GM23338 (cell line): ENCODE measurements at regions not wholly inside any gene's neighbourhood (a gene's known extent, or its start where the extent isn't known, plus 50 kb on each side); places are given as distances from the start of the nearest gene placed in this dataset.

ENCODE experiments used
- ATAC-seq: fragments of 200-7000 bp; cut with Tn5 transposase; 3 replicates; pipeline ENCODE4 v1.9.1; 2020
- DNase-seq: peaks from one replicate; pipeline ENCODE4 v3.0.0-alpha.2; 2015; ENCODE audit warnings: low spot score
- H2AFZ ChIP-seq: fragments of 200-600 bp; sonication (generic); 2 replicates; pipeline ENCODE4 v1.8.0; 2016; ENCODE audit warnings: antibody characterized with exemption, mild to moderate bottlenecking, moderate library complexity
- H3F3A ChIP-seq: fragments of 200-600 bp; sonication (generic); replicated peaks from 2 replicates; pipeline ENCODE4 v1.8.0; 2017; ENCODE audit warnings: antibody characterized with exemption, mixed run types, low read depth
- H3K27ac ChIP-seq: fragments of 200-600 bp; sonication (generic); 2 replicates; pipeline ENCODE4 v1.6.1; 2016; ENCODE audit warnings: low read depth
- H3K27me3 ChIP-seq: fragments of 200-600 bp; sonication (generic); 2 replicates; pipeline ENCODE4 v1.8.0; 2016; ENCODE audit warnings: mild to moderate bottlenecking, mixed run types, moderate library complexity; ENCODE audit not compliant: insufficient read depth
- H3K36me3 ChIP-seq: fragments of 200-600 bp; sonication (generic); 2 replicates; pipeline ENCODE4 v1.8.0; 2016; ENCODE audit warnings: mild to moderate bottlenecking; ENCODE audit not compliant: insufficient read depth
- H3K4me1 ChIP-seq: fragments of 200-600 bp; sonication (generic); 2 replicates; pipeline ENCODE4 v1.8.0; 2016; ENCODE audit warnings: mild to moderate bottlenecking, moderate library complexity; ENCODE audit not compliant: insufficient read depth
- H3K4me2 ChIP-seq: fragments of 200-600 bp; sonication (generic); 2 replicates; pipeline ENCODE4 v1.7.1; 2017; ENCODE audit warnings: mixed run types
- H3K4me3 ChIP-seq: fragments of 200-600 bp; sonication (generic); 2 replicates; pipeline ENCODE4 v1.6.1; 2016; ENCODE audit warnings: mixed run types
- H3K79me2 ChIP-seq: fragments of 200-600 bp; sonication (generic); replicated peaks from 2 replicates; pipeline ENCODE4 v1.8.0; 2017; ENCODE audit warnings: mild to moderate bottlenecking; ENCODE audit not compliant: insufficient read depth
- H3K9me2 ChIP-seq: fragments of 200-600 bp; sonication (generic); 2 replicates; pipeline ENCODE4 v1.8.0; 2017; ENCODE audit not compliant: insufficient read depth
- H4K20me1 ChIP-seq: fragments of 200-600 bp; sonication (generic); replicated peaks from 2 replicates; pipeline ENCODE4 v1.8.0; 2017; ENCODE audit warnings: mild to moderate bottlenecking; ENCODE audit not compliant: insufficient read depth
- H3K27ac Mint-ChIP-seq: 2 replicates; pipeline ENCODE4 v1.8.0; 2020; ENCODE audit warnings: inconsistent platforms, mild to moderate bottlenecking, moderate library complexity, mixed read lengths
- H3K27me3 Mint-ChIP-seq: 3 replicates; pipeline ENCODE4 v1.8.0; 2022; ENCODE audit warnings: low read depth, mild to moderate bottlenecking, moderate library complexity, mixed read lengths, inconsistent platforms; ENCODE audit not compliant: insufficient read depth, poor library complexity
- H3K36me3 Mint-ChIP-seq: 3 replicates; pipeline ENCODE4 v1.8.0; 2021; ENCODE audit warnings: low read depth, mild to moderate bottlenecking, inconsistent platforms, moderate library complexity, mixed read lengths
- H3K4me1 Mint-ChIP-seq: 3 replicates; pipeline ENCODE4 v1.8.0; 2020; ENCODE audit warnings: mild to moderate bottlenecking, inconsistent platforms, mixed read lengths
- H3K4me3 Mint-ChIP-seq: 3 replicates; pipeline ENCODE4 v1.8.0; 2021; ENCODE audit warnings: moderate library complexity, mild to moderate bottlenecking, inconsistent platforms, mixed read lengths
- H3K9me3 Mint-ChIP-seq: 3 replicates; pipeline ENCODE4 v1.8.0; 2020; ENCODE audit warnings: moderate library complexity, mild to moderate bottlenecking, inconsistent platforms, mixed read lengths
- CREB1 ChIP-seq: fragments of 250-450 bp; sonication (Bioruptor Pico); IDR thresholded peaks from 2 replicates; pipeline ENCODE4 v1.5.0; 2020; ENCODE audit warnings: low read depth, mild to moderate bottlenecking, moderate library complexity
- CTCF ChIP-seq, 2 experiments: fragments of 200-600 bp in 1 of 2; sonication (generic) in 1 of 2; conservative IDR thresholded peaks; 2 replicates each; pipeline versions ENCODE4 v1.5.1 to v1.6.1; 2016 to 2017; ENCODE audit warnings: antibody characterized with exemption in 2 of 2, low read depth in 2 of 2, mild to moderate bottlenecking in 2 of 2, moderate library complexity in 1 of 2
- ETS1 ChIP-seq: IDR thresholded peaks from 2 replicates; pipeline ENCODE4 v1.6.1; 2016; ENCODE audit warnings: antibody characterized with exemption
- EZH2 ChIP-seq: fragments of 200-600 bp; sonication (generic); IDR thresholded peaks from one replicate; pipeline ENCODE4 v1.8.0; 2017; ENCODE audit warnings: antibody characterized with exemption, mild to moderate bottlenecking, low read depth; ENCODE audit not compliant: unreplicated experiment
- EZH2phosphoT487 ChIP-seq: fragments of 200-600 bp; sonication (generic); IDR thresholded peaks from one replicate; pipeline ENCODE4 v1.8.1; 2018; ENCODE audit warnings: antibody characterized with exemption; ENCODE audit not compliant: unreplicated experiment
- JUNB ChIP-seq: IDR thresholded peaks from one replicate; pipeline ENCODE4 v1.6.1; 2016; ENCODE audit warnings: antibody characterized with exemption; ENCODE audit not compliant: unreplicated experiment
- NANOG ChIP-seq: IDR thresholded peaks from 2 replicates; pipeline ENCODE4 v1.6.1; 2016; ENCODE audit warnings: antibody characterized with exemption, borderline replicate concordance
- POLR2AphosphoS5 ChIP-seq: IDR thresholded peaks from 2 replicates; pipeline ENCODE4 v1.6.1; 2016; ENCODE audit warnings: antibody characterized with exemption, low read depth
- REST ChIP-seq: IDR thresholded peaks from one replicate; pipeline ENCODE4 v1.6.1; 2018; ENCODE audit warnings: antibody characterized with exemption; ENCODE audit not compliant: unreplicated experiment
- STAT1 ChIP-seq: IDR thresholded peaks from one replicate; pipeline ENCODE4 v1.6.1; 2016; ENCODE audit warnings: antibody characterized with exemption; ENCODE audit not compliant: unreplicated experiment
- ZNF114 ChIP-seq: fragments of 250-450 bp; sonication (Bioruptor Pico); IDR thresholded peaks from 2 replicates; pipeline ENCODE4 v1.5.0; 2020; ENCODE audit warnings: mild to moderate bottlenecking, moderate library complexity
- ZNF331 ChIP-seq: fragments of 250-450 bp; sonication (Bioruptor Pico); IDR thresholded peaks from 2 replicates; pipeline ENCODE4 v1.5.0; 2020; ENCODE audit warnings: low read depth, mild to moderate bottlenecking, moderate library complexity
- ZNF462 ChIP-seq: fragments of 250-450 bp; sonication (Bioruptor Pico); IDR thresholded peaks from 2 replicates; pipeline ENCODE4 v1.5.0; 2020; ENCODE audit warnings: mild to moderate bottlenecking, moderate library complexity

- H3K4me3 Mint-ChIP-seq: no peak overlapping the region
- TF ChIP-seq STAT1: no peak
- TF ChIP-seq CREB1: no peak
- no peak for TF ChIP-seq ZNF114 (CRISPR knock-in tag)
- TF ChIP-seq EZH2phosphoT487: no peak
- no peak for TF ChIP-seq REST
- TF ChIP-seq EZH2: no peak
- TF ChIP-seq NANOG: no peak
- TF ChIP-seq JUNB: no peak
- no peak for TF ChIP-seq ZNF462 (CRISPR knock-in tag)
- no peak for TF ChIP-seq ZNF331
- no peak for TF ChIP-seq POLR2AphosphoS5
- TF ChIP-seq ETS1: no peak
- TF ChIP-seq CTCF (conservative IDR thresholded peaks at IDR 0.05; ENCODE audit: low read depth in 2 of 2): no peak
- Histone ChIP-seq H4K20me1 (no peaks in the 10 kb centered on the region), H3K27ac (no peak overlapping the region), H3F3A (no peaks in the 10 kb centered on the region), H2AFZ (no peak overlapping the region), H3K79me2 (no peaks in the 10 kb centered on the region), H3K4me2 (no peak overlapping the region), H3K4me3 (no peak overlapping the region), H3K36me3 (no peaks in the 10 kb centered on the region), H3K4me1 (peaks cover 12% of the 10 kb centered on the region), H3K27me3 (no peaks in the 10 kb centered on the region), H3K9me2 (peaks cover 8% of the 10 kb centered on the region; the same call in 1 of the 2 replicates)
- DNase-seq: no peak
- H3K4me1 Mint-ChIP-seq: peaks cover 31% of the 10 kb centered on the region
- H3K9me3 Mint-ChIP-seq: peaks cover 15% of the 10 kb centered on the region
- peaks cover 41% of the 10 kb centered on the region for H3K36me3 Mint-ChIP-seq
- no peak for ATAC-seq
- peaks cover 9% of the 10 kb centered on the region for H3K27me3 Mint-ChIP-seq
- no peak overlapping the region for H3K27ac Mint-ChIP-seq
Measured at GRCh38 chr13:61084988-61085387, 330.7 kb downstream of the PCDH20 start.
